ENCODE measurements at regions not wholly inside any gene's neighbourhood (a gene's known extent, or its start where the extent isn't known, plus 50 kb on each side); places are given as distances from the start of the nearest gene placed in this dataset.

DNA sequence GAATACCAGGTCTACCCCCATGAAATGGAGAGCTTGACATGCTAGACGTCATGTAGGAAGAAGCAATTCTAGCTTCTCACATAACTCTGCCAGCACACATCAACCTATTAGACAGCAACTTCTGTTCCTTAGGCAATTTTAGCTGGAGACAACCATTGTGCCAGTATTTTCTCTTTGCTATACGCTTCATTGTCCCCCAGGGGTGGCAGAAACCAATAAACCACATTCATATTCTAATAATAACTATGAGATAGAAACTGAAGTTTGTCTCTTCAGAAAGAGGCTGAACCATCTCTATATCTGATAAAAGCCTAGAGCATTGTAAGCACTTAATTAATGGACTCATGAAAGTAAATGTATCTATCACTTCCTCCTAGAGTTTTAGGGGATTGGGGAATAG is 278.6 kb downstream of the FOXG1 start:
- TF ChIP-seq, protein P1, sequence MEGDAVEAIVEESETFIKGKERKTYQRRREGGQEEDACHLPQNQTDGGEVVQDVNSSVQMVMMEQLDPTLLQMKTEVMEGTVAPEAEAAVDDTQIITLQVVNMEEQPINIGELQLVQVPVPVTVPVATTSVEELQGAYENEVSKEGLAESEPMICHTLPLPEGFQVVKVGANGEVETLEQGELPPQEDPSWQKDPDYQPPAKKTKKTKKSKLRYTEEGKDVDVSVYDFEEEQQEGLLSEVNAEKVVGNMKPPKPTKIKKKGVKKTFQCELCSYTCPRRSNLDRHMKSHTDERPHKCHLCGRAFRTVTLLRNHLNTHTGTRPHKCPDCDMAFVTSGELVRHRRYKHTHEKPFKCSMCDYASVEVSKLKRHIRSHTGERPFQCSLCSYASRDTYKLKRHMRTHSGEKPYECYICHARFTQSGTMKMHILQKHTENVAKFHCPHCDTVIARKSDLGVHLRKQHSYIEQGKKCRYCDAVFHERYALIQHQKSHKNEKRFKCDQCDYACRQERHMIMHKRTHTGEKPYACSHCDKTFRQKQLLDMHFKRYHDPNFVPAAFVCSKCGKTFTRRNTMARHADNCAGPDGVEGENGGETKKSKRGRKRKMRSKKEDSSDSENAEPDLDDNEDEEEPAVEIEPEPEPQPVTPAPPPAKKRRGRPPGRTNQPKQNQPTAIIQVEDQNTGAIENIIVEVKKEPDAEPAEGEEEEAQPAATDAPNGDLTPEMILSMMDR (tag by site-specific recombination; IDR thresholded peaks at IDR 0.05): no peak
- TF ChIP-seq, protein P2, sequence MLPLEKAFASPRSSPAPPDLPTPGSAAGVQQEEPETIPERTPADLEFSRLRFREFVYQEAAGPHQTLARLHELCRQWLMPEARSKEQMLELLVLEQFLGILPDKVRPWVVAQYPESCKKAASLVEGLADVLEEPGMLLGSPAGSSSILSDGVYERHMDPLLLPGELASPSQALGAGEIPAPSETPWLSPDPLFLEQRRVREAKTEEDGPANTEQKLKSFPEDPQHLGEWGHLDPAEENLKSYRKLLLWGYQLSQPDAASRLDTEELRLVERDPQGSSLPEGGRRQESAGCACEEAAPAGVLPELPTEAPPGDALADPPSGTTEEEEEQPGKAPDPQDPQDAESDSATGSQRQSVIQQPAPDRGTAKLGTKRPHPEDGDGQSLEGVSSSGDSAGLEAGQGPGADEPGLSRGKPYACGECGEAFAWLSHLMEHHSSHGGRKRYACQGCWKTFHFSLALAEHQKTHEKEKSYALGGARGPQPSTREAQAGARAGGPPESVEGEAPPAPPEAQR (tag by site-specific recombination; IDR thresholded peaks at IDR 0.05): no peak
- TF ChIP-seq ZNF202 (tag by site-specific recombination; IDR thresholded peaks at IDR 0.05; ENCODE audit: borderline replicate concordance) (no peak), ZNF747 (tag by site-specific recombination; IDR thresholded peaks at IDR 0.05) (no peak), ZFP37 (tag by site-specific recombination; IDR thresholded peaks at IDR 0.05) (no peak), KLF16 (tag by site-specific recombination; IDR thresholded peaks at IDR 0.05) (no peak), SP2 (tag by site-specific recombination; IDR thresholded peaks at IDR 0.05) (no peak), ZNF335 (tag by site-specific recombination; conservative IDR thresholded peaks at IDR 0.05) (no peak), KLF9 (tag by site-specific recombination; IDR thresholded peaks at IDR 0.05; ENCODE audit: low read depth) (no peak)
- TF ChIP-seq, protein P3, sequence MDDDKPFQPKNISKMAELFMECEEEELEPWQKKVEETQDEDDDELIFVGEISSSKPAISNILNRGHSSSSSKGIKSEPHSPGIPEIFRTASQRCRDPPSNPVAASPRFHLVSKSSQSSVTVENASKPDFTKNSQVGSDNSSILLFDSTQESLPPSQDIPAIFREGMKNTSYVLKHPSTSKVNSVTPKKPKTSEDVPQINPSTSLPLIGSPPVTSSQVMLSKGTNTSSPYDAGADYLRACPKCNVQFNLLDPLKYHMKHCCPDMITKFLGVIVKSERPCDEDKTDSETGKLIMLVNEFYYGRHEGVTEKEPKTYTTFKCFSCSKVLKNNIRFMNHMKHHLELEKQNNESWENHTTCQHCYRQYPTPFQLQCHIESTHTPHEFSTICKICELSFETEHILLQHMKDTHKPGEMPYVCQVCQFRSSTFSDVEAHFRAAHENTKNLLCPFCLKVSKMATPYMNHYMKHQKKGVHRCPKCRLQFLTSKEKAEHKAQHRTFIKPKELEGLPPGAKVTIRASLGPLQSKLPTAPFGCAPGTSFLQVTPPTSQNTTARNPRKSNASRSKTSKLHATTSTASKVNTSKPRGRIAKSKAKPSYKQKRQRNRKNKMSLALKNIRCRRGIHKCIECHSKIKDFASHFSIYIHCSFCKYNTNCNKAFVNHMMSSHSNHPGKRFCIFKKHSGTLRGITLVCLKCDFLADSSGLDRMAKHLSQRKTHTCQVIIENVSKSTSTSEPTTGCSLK (tag by site-specific recombination; IDR thresholded peaks at IDR 0.05): no peak
- TF ChIP-seq, protein P4, sequence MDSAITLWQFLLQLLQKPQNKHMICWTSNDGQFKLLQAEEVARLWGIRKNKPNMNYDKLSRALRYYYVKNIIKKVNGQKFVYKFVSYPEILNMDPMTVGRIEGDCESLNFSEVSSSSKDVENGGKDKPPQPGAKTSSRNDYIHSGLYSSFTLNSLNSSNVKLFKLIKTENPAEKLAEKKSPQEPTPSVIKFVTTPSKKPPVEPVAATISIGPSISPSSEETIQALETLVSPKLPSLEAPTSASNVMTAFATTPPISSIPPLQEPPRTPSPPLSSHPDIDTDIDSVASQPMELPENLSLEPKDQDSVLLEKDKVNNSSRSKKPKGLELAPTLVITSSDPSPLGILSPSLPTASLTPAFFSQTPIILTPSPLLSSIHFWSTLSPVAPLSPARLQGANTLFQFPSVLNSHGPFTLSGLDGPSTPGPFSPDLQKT (IDR thresholded peaks at IDR 0.05; ENCODE audit: borderline replicate concordance, low read depth, low read length): no peak
- TF ChIP-seq, protein P5, sequence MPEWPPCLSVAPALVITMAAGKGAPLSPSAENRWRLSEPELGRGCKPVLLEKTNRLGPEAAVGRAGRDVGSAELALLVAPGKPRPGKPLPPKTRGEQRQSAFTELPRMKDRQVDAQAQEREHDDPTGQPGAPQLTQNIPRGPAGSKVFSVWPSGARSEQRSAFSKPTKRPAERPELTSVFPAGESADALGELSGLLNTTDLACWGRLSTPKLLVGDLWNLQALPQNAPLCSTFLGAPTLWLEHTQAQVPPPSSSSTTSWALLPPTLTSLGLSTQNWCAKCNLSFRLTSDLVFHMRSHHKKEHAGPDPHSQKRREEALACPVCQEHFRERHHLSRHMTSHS (tag by site-specific recombination; IDR thresholded peaks at IDR 0.05): no peak
- TF ChIP-seq, protein P6, sequence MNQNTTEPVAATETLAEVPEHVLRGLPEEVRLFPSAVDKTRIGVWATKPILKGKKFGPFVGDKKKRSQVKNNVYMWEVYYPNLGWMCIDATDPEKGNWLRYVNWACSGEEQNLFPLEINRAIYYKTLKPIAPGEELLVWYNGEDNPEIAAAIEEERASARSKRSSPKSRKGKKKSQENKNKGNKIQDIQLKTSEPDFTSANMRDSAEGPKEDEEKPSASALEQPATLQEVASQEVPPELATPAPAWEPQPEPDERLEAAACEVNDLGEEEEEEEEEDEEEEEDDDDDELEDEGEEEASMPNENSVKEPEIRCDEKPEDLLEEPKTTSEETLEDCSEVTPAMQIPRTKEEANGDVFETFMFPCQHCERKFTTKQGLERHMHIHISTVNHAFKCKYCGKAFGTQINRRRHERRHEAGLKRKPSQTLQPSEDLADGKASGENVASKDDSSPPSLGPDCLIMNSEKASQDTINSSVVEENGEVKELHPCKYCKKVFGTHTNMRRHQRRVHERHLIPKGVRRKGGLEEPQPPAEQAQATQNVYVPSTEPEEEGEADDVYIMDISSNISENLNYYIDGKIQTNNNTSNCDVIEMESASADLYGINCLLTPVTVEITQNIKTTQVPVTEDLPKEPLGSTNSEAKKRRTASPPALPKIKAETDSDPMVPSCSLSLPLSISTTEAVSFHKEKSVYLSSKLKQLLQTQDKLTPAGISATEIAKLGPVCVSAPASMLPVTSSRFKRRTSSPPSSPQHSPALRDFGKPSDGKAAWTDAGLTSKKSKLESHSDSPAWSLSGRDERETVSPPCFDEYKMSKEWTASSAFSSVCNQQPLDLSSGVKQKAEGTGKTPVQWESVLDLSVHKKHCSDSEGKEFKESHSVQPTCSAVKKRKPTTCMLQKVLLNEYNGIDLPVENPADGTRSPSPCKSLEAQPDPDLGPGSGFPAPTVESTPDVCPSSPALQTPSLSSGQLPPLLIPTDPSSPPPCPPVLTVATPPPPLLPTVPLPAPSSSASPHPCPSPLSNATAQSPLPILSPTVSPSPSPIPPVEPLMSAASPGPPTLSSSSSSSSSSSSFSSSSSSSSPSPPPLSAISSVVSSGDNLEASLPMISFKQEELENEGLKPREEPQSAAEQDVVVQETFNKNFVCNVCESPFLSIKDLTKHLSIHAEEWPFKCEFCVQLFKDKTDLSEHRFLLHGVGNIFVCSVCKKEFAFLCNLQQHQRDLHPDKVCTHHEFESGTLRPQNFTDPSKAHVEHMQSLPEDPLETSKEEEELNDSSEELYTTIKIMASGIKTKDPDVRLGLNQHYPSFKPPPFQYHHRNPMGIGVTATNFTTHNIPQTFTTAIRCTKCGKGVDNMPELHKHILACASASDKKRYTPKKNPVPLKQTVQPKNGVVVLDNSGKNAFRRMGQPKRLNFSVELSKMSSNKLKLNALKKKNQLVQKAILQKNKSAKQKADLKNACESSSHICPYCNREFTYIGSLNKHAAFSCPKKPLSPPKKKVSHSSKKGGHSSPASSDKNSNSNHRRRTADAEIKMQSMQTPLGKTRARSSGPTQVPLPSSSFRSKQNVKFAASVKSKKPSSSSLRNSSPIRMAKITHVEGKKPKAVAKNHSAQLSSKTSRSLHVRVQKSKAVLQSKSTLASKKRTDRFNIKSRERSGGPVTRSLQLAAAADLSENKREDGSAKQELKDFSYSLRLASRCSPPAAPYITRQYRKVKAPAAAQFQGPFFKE (tag by site-specific recombination; IDR thresholded peaks at IDR 0.05; ENCODE audit: borderline replicate concordance): no peak
- TF ChIP-seq, protein P7, sequence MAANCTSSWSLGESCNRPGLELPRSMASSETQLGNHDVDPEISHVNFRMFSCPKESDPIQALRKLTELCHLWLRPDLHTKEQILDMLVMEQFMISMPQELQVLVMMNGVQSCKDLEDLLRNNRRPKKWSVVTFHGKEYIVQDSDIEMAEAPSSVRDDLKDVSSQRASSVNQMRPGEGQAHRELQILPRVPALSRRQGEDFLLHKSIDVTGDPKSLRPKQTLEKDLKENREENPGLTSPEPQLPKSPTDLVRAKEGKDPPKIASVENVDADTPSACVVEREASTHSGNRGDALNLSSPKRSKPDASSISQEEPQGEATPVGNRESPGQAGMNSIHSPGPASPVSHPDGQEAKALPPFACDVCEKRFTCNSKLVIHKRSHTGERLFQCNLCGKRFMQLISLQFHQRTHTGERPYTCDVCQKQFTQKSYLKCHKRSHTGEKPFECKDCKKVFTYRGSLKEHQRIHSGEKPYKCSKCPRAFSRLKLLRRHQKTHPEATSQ (tag by site-specific recombination; IDR thresholded peaks at IDR 0.05): no peak
